ENCODE measurements at regions not wholly inside any gene's neighbourhood (a gene's known extent, or its start where the extent isn't known, plus 50 kb on each side); places are given as distances from the start of the nearest gene placed in this dataset.

DNA sequence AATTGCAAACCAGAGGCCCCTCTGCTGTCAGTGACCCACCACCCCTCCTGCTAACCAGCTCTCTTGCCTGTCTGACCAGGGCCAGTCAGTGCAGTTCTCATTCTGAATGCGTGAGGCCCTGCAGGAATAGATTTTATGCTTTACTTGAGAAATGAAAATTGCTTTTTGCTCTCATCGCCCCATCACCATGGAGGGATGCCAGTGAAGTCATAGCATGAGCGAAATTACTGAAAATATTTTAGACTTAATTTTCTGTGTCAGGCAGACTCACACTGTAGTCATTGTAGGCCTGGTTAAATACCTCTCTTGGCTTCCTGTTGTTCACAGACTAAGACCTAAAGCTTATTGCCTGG lies 490.5 kb upstream of the CDH5 start:
- ATAC-seq (ENCODE audit: low read depth) (no peak), DNase-seq (ENCODE audit: low spot score) (no peak)
- Histone ChIP-seq H3K4me3 (ENCODE audit: severe bottlenecking) (no peak overlapping the region), H3K9me3 (ENCODE audit: severe bottlenecking) (no peaks in the 10 kb centered on the region), H3K27ac (ENCODE audit: poor library complexity, severe bottlenecking) (no peak overlapping the region), H3K4me1 (ENCODE audit: insufficient read depth, poor library complexity, severe bottlenecking) (no peaks in the 10 kb centered on the region), H3K36me3 (ENCODE audit: low read depth) (no peaks in the 10 kb centered on the region), H3K27me3 (ENCODE audit: insufficient read depth, poor library complexity, severe bottlenecking) (no peaks in the 10 kb centered on the region)
- TF ChIP-seq, protein P1, sequence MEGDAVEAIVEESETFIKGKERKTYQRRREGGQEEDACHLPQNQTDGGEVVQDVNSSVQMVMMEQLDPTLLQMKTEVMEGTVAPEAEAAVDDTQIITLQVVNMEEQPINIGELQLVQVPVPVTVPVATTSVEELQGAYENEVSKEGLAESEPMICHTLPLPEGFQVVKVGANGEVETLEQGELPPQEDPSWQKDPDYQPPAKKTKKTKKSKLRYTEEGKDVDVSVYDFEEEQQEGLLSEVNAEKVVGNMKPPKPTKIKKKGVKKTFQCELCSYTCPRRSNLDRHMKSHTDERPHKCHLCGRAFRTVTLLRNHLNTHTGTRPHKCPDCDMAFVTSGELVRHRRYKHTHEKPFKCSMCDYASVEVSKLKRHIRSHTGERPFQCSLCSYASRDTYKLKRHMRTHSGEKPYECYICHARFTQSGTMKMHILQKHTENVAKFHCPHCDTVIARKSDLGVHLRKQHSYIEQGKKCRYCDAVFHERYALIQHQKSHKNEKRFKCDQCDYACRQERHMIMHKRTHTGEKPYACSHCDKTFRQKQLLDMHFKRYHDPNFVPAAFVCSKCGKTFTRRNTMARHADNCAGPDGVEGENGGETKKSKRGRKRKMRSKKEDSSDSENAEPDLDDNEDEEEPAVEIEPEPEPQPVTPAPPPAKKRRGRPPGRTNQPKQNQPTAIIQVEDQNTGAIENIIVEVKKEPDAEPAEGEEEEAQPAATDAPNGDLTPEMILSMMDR (IDR thresholded peaks at IDR 0.05; ENCODE audit: poor library complexity, severe bottlenecking) = no peak

GRCh38 chr16:65875381-65876055 lies 491.0 kb upstream of the CDH5 start:
- Histone ChIP-seq H3K27me3 (ENCODE audit: insufficient read depth, poor library complexity, severe bottlenecking) (no peaks in the 10 kb centered on the region), H3K36me3 (ENCODE audit: low read depth) (no peaks in the 10 kb centered on the region), H3K4me1 (ENCODE audit: insufficient read depth, poor library complexity, severe bottlenecking) (no peaks in the 10 kb centered on the region), H3K9me3 (ENCODE audit: severe bottlenecking) (no peaks in the 10 kb centered on the region), H3K27ac (ENCODE audit: poor library complexity, severe bottlenecking) (no peak overlapping the region), H3K4me3 (ENCODE audit: severe bottlenecking) (no peak overlapping the region)
- no peak for ATAC-seq (ENCODE audit: low read depth)
- TF ChIP-seq, protein P1 (IDR thresholded peaks at IDR 0.05; ENCODE audit: poor library complexity, severe bottlenecking) = no peak
- no peak for DNase-seq (ENCODE audit: low spot score)

GRCh38 chr16:65869261-65869660 lies 497.2 kb upstream of the CDH5 start:
- TF ChIP-seq, protein P1 (IDR thresholded peaks at IDR 0.05; ENCODE audit: poor library complexity, severe bottlenecking) = no peak
- Histone ChIP-seq H3K9me3 (ENCODE audit: severe bottlenecking) (peaks cover 3% of the 10 kb centered on the region), H3K4me3 (ENCODE audit: severe bottlenecking) (no peak overlapping the region), H3K27me3 (ENCODE audit: insufficient read depth, poor library complexity, severe bottlenecking) (no peaks in the 10 kb centered on the region), H3K36me3 (ENCODE audit: low read depth) (no peaks in the 10 kb centered on the region), H3K27ac (ENCODE audit: poor library complexity, severe bottlenecking) (no peak overlapping the region), H3K4me1 (ENCODE audit: insufficient read depth, poor library complexity, severe bottlenecking) (no peaks in the 10 kb centered on the region)
- no peak for DNase-seq (ENCODE audit: low spot score)
- no peak for ATAC-seq (ENCODE audit: low read depth)

GRCh38 chr16:65867276-65867960 lies 499.1 kb upstream of the CDH5 start:
- peaks cover 4% of the 10 kb centered on the region for H3K9me3 ChIP-seq (ENCODE audit: severe bottlenecking)
- no peak overlapping the region for H3K4me3 ChIP-seq (ENCODE audit: severe bottlenecking)
- H3K4me1 ChIP-seq (ENCODE audit: insufficient read depth, poor library complexity, severe bottlenecking) = no peaks in the 10 kb centered on the region
- DNase-seq (ENCODE audit: low spot score) (no peak), ATAC-seq (ENCODE audit: low read depth) (no peak)
- TF ChIP-seq, protein P1 (IDR thresholded peaks at IDR 0.05; ENCODE audit: poor library complexity, severe bottlenecking) = no peak
- no peaks in the 10 kb centered on the region for H3K36me3 ChIP-seq (ENCODE audit: low read depth)
- no peaks in the 10 kb centered on the region for H3K27me3 ChIP-seq (ENCODE audit: insufficient read depth, poor library complexity, severe bottlenecking)
- no peak overlapping the region for H3K27ac ChIP-seq (ENCODE audit: poor library complexity, severe bottlenecking)

DNA sequence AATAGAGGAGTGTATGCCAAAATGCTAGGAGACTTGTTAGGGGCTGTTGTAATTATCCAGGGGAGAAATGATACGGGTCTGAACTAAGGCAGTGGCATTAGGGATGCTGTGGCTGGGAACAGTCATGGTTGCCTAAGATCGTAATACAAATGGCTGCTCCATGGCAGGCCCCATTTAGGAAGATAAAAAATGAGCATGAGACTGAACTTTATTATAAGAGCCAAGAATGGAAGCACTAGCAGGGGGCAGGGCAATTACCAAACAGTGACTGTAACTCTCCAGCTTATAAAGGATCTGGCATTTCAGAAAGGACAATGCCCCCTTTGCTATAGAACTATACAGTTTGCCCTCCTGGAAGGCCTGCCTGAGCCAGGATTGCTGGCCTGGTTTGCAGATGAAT lies 503.3 kb upstream of the CDH5 start:
- no peaks in the 10 kb centered on the region for H3K27me3 ChIP-seq (ENCODE audit: insufficient read depth, poor library complexity, severe bottlenecking)
- H3K4me3 ChIP-seq (ENCODE audit: severe bottlenecking) = no peak overlapping the region
- TF ChIP-seq, protein P1 (IDR thresholded peaks at IDR 0.05; ENCODE audit: poor library complexity, severe bottlenecking) = no peak
- H3K36me3 ChIP-seq (ENCODE audit: low read depth) = no peaks in the 10 kb centered on the region
- peaks cover 4% of the 10 kb centered on the region for H3K9me3 ChIP-seq (ENCODE audit: severe bottlenecking)
- DNase-seq (ENCODE audit: low spot score) (no peak), ATAC-seq (ENCODE audit: low read depth) (no peak)
- no peak overlapping the region for H3K27ac ChIP-seq (ENCODE audit: poor library complexity, severe bottlenecking)
- H3K4me1 ChIP-seq (ENCODE audit: insufficient read depth, poor library complexity, severe bottlenecking) = no peaks in the 10 kb centered on the region
